ENCODE measurements at regions not wholly inside any gene's neighbourhood (a gene's known extent, or its start where the extent isn't known, plus 50 kb on each side); places are given as distances from the start of the nearest gene placed in this dataset.
A peak's percentile ranks its signal among the peaks of the same experiment; 100 is the strongest.
"Not testable (repeated sequence)": the region's sequence is repeated elsewhere in the genome, so short reads cannot be mapped to it uniquely, and the experiment has no call there.

GRCh38 chr7:13258386-13258785 lies 571.0 kb downstream of the ARL4A start:
- no peak for DNase-seq
- in situ Hi-C loops (cut with HindIII; ENCODE audit: low pct_ligation_motif_present, low pct_unique_long_range_greater_than_20kb, low sequenced_read_pairs), result loop anchor here (25.0 kb wide), 1 partner anchor 571 kb away; the partner anchor contains the start of gene ARL4A

GRCh38 chr7:13259930-13260329 lies 572.5 kb downstream of the ARL4A start:
- no peak for DNase-seq
- in situ Hi-C loops (cut with HindIII; ENCODE audit: low pct_ligation_motif_present, low pct_unique_long_range_greater_than_20kb, low sequenced_read_pairs), result loop anchor here (25.0 kb wide), 1 partner anchor 573 kb away; the partner anchor contains the start of gene ARL4A

- in situ Hi-C loops (cut with HindIII; ENCODE audit: low pct_ligation_motif_present, low pct_unique_long_range_greater_than_20kb, low sequenced_read_pairs), result loop anchor here (25.0 kb wide), 1 partner anchor 576 kb away; the partner anchor contains the start of gene ARL4A
- peak; percentile 73 for DNase-seq
Measured at GRCh38 chr7:13262929-13263530, 575.6 kb downstream of the ARL4A start.

- DNase-seq, result no peak
- in situ Hi-C loops (cut with HindIII; ENCODE audit: low pct_ligation_motif_present, low pct_unique_long_range_greater_than_20kb, low sequenced_read_pairs), result loop anchor here (25.0 kb wide), 1 partner anchor 578 kb away; the partner anchor contains the start of gene ARL4A
Measured at GRCh38 chr7:13265271-13265670, 577.8 kb downstream of the ARL4A start.

GRCh38 chr7:13274205-13274604 lies 586.8 kb downstream of the ARL4A start:
- in situ Hi-C loops (cut with HindIII; ENCODE audit: low pct_ligation_motif_present, low pct_unique_long_range_greater_than_20kb, low sequenced_read_pairs), result loop anchor here (25.0 kb wide), 1 partner anchor 587 kb away; the partner anchor contains the start of gene ARL4A
- not testable (repeated sequence) for DNase-seq

GRCh38 chr7:13276977-13277376 lies 589.5 kb downstream of the ARL4A start:
- in situ Hi-C loops (cut with HindIII; ENCODE audit: low pct_ligation_motif_present, low pct_unique_long_range_greater_than_20kb, low sequenced_read_pairs), result no loop called here
- DNase-seq, result peak; percentile 16

- DNase-seq, result no peak
- in situ Hi-C loops (cut with HindIII; ENCODE audit: low pct_ligation_motif_present, low pct_unique_long_range_greater_than_20kb, low sequenced_read_pairs), result no loop called here
Measured at GRCh38 chr7:13278020-13278419, 590.6 kb downstream of the ARL4A start.

- in situ Hi-C loops (cut with HindIII; ENCODE audit: low pct_ligation_motif_present, low pct_unique_long_range_greater_than_20kb, low sequenced_read_pairs), result no loop called here
- peak; percentile 70 for DNase-seq
Measured at GRCh38 chr7:13279854-13280435, 592.5 kb downstream of the ARL4A start.

GRCh38 chr7:13282377-13282980 lies 595.0 kb downstream of the ARL4A start:
- peak; percentile 44 for DNase-seq
- in situ Hi-C loops (cut with HindIII; ENCODE audit: low pct_ligation_motif_present, low pct_unique_long_range_greater_than_20kb, low sequenced_read_pairs), result no loop called here

GRCh38 chr7:13286916-13287315 lies 599.5 kb downstream of the ARL4A start:
- in situ Hi-C loops (cut with HindIII; ENCODE audit: low pct_ligation_motif_present, low pct_unique_long_range_greater_than_20kb, low sequenced_read_pairs), result no loop called here

GRCh38 chr7:13288516-13288915 lies 601.1 kb downstream of the ARL4A start:
- DNase-seq, result no peak
- in situ Hi-C loops (cut with HindIII; ENCODE audit: low pct_ligation_motif_present, low pct_unique_long_range_greater_than_20kb, low sequenced_read_pairs), result no loop called here

More at GRCh38 chr7:13286916-13287315, 599.5 kb downstream of the ARL4A start:
- no peak for DNase-seq

- in situ Hi-C loops (cut with HindIII; ENCODE audit: low pct_ligation_motif_present, low pct_unique_long_range_greater_than_20kb, low sequenced_read_pairs), result no loop called here
Measured at GRCh38 chr7:13290975-13291374, 603.5 kb downstream of the ARL4A start.

GRCh38 chr7:13293264-13294002 lies 606.0 kb downstream of the ARL4A start:
- DNase-seq, result no peak

More at GRCh38 chr7:13290975-13291374, 603.5 kb downstream of the ARL4A start:
- DNase-seq, result no peak

GRCh38 chr7:13307040-13307439 lies 619.6 kb downstream of the ARL4A start:
- no peak for DNase-seq
- in situ Hi-C loops (cut with HindIII; ENCODE audit: low pct_ligation_motif_present, low pct_unique_long_range_greater_than_20kb, low sequenced_read_pairs), result no loop called here

More at GRCh38 chr7:13293264-13294002, 606.0 kb downstream of the ARL4A start:
- in situ Hi-C loops (cut with HindIII; ENCODE audit: low pct_ligation_motif_present, low pct_unique_long_range_greater_than_20kb, low sequenced_read_pairs), result no loop called here

GRCh38 chr7:13308423-13308822 lies 621.0 kb downstream of the ARL4A start:
- no peak for DNase-seq
- in situ Hi-C loops (cut with HindIII; ENCODE audit: low pct_ligation_motif_present, low pct_unique_long_range_greater_than_20kb, low sequenced_read_pairs), result no loop called here

- no peak for DNase-seq
- in situ Hi-C loops (cut with HindIII; ENCODE audit: low pct_ligation_motif_present, low pct_unique_long_range_greater_than_20kb, low sequenced_read_pairs), result no loop called here
Measured at GRCh38 chr7:13309535-13309934, 622.1 kb downstream of the ARL4A start.

GRCh38 chr7:13312307-13312706 lies 624.9 kb downstream of the ARL4A start:
- peak; percentile 12 for DNase-seq
- in situ Hi-C loops (cut with HindIII; ENCODE audit: low pct_ligation_motif_present, low pct_unique_long_range_greater_than_20kb, low sequenced_read_pairs), result no loop called here

GRCh38 chr7:13320333-13320732 lies 632.9 kb downstream of the ARL4A start:
- DNase-seq, result no peak
- in situ Hi-C loops (cut with HindIII; ENCODE audit: low pct_ligation_motif_present, low pct_unique_long_range_greater_than_20kb, low sequenced_read_pairs), result no loop called here

- in situ Hi-C loops (cut with HindIII; ENCODE audit: low pct_ligation_motif_present, low pct_unique_long_range_greater_than_20kb, low sequenced_read_pairs), result no loop called here
- DNase-seq, result no peak
Measured at GRCh38 chr7:13321316-13321715, 633.9 kb downstream of the ARL4A start.

Measured in ACHN (cell line).